ENCODE measurements at regions not wholly inside any gene's neighbourhood (a gene's known extent, or its start where the extent isn't known, plus 50 kb on each side); places are given as distances from the start of the nearest gene placed in this dataset.
A peak's percentile ranks its signal among the peaks of the same experiment; 100 is the strongest.

DNA sequence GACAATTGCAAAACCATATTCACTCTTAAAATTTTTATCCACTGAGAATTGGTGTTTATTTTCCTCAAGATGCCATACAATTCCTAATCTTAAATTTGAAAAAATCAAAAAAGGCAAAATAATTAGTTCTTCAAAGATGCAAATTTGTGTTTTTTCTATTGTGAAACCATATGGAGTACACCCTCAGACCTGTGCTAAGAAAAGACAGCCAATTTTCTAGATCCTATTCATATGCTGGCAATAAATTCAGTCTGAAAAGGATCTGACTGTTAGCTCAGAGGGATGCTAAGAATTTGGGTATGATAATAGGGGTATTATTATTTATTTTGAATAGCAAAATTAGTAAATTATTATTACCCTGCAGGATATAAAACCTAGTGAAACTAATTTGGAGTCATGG is 476.9 kb upstream of the SYT1 start:
- H3K4me2 ChIP-seq (ENCODE audit: low read length), result no peak overlapping the region
- H3K9ac ChIP-seq (ENCODE audit: low read depth, low read length), result no peak overlapping the region
- H3K4me3 ChIP-seq (ENCODE audit: low read length), result no peak overlapping the region
- H3K27me3 ChIP-seq (ENCODE audit: control insufficient read depth, insufficient read depth, low read length), result no peaks in the 10 kb centered on the region
- no peaks in the 10 kb centered on the region for H3K9me3 ChIP-seq (replicated peaks; ENCODE audit: low read length)
- no peaks in the 10 kb centered on the region for H3K36me3 ChIP-seq (ENCODE audit: insufficient read depth, low read length)
- H3K4me1 ChIP-seq (ENCODE audit: control insufficient read depth, insufficient read depth, low read length), result no peaks in the 10 kb centered on the region

DNA sequence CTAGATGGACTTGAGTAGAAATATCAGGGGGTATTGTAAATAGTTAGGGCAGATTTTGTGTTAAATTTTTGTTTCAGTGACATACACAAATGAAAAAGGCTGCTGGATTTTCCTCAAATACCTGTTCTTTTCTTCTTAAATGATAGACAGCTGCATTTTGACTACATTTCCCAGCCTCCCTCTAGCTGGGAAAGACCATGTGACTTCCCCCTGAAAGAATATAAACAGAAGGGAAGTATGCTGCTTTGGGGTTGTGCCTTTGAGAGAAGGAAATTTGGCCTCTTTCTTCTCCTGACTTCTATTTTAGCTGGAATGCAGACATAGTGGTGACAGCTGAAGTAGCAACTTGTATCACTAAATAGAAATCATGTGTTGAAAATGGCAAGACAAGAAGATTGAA is 476.1 kb upstream of the SYT1 start:
- H3K36me3 ChIP-seq (ENCODE audit: insufficient read depth, low read length), result no peaks in the 10 kb centered on the region
- H3K27me3 ChIP-seq (ENCODE audit: control insufficient read depth, insufficient read depth, low read length), result no peaks in the 10 kb centered on the region
- no peak overlapping the region for H3K4me3 ChIP-seq (ENCODE audit: low read length)
- no peak overlapping the region for H3K9ac ChIP-seq (ENCODE audit: low read depth, low read length)
- H3K4me2 ChIP-seq (ENCODE audit: low read length), result no peak overlapping the region
- no peaks in the 10 kb centered on the region for H3K9me3 ChIP-seq (replicated peaks; ENCODE audit: low read length)
- no peaks in the 10 kb centered on the region for H3K4me1 ChIP-seq (ENCODE audit: control insufficient read depth, insufficient read depth, low read length)

DNA sequence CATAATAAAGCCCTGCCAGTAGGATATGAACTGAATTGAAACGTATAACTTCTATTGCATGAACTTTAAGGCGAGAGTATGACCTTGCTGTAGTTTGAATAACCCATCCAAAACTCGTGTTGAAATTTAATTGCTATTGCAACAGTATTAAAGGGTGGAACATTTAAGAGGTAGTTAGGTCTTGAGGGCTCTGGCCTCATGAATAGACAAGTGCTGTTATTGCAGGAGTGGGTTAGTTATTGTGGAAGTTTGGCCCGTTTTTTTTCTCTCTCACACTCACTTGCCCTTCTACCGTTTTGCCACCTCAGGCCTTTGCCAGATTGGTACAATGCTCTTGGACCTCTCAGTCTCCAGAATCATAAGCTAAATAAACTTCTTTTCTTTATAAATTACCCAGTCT is 473.7 kb upstream of the SYT1 start:
- Histone ChIP-seq H3K9ac (ENCODE audit: low read depth, low read length) (no peak overlapping the region), H3K4me3 (ENCODE audit: low read length) (no peak overlapping the region), H3K4me2 (ENCODE audit: low read length) (no peak overlapping the region), H3K9me3 (replicated peaks; ENCODE audit: low read length) (no peaks in the 10 kb centered on the region), H3K4me1 (ENCODE audit: control insufficient read depth, insufficient read depth, low read length) (no peaks in the 10 kb centered on the region), H3K36me3 (ENCODE audit: insufficient read depth, low read length) (no peaks in the 10 kb centered on the region), H3K27me3 (ENCODE audit: control insufficient read depth, insufficient read depth, low read length) (no peaks in the 10 kb centered on the region)

DNA sequence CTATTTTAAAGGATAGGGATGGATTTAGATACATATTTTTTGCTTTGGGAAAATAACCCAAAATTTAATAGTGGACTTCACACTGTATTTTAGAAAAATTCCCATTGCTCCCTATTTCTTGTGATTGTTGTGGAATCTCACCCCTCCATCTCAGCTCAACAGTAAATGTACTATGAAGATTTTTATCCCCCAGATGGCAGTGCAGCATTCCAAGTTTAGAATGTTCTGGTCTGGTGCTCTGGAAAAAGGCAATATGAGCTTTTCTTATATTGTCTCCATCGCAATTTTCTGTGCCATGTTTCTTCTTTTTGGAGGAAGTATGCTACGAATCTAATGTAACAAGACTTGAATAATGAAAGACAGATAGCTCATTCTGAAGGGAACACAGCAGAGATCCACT is 471.7 kb upstream of the SYT1 start:
- Histone ChIP-seq H3K4me2 (ENCODE audit: low read length) (no peak overlapping the region), H3K9me3 (replicated peaks; ENCODE audit: low read length) (no peaks in the 10 kb centered on the region), H3K9ac (ENCODE audit: low read depth, low read length) (no peak overlapping the region), H3K27me3 (ENCODE audit: control insufficient read depth, insufficient read depth, low read length) (no peaks in the 10 kb centered on the region), H3K4me1 (ENCODE audit: control insufficient read depth, insufficient read depth, low read length) (no peaks in the 10 kb centered on the region), H3K36me3 (ENCODE audit: insufficient read depth, low read length) (no peaks in the 10 kb centered on the region), H3K4me3 (ENCODE audit: low read length) (no peak overlapping the region)

DNA sequence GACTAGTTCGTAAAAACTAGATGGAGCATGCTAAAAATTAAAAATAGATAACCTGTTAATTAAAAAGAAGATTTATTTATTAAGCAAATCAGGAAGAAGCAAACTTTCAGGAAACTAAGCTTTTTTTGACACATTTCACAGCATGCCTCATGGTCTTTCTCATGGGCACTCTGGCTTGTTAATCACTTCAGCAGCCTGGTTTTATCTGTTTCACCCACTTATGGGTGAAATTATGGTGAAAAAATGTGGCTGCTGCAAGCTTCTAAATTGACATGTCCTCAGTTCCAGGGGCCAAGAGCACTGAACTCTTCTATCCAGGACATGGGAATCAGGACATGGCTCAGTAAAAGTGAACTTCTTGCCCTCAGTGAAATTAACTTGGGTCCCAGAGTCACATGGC is 468.6 kb upstream of the SYT1 start:
- Histone ChIP-seq H3K9me3 (replicated peaks; ENCODE audit: low read length) (no peaks in the 10 kb centered on the region), H3K4me2 (ENCODE audit: low read length) (no peak overlapping the region), H3K36me3 (ENCODE audit: insufficient read depth, low read length) (no peaks in the 10 kb centered on the region), H3K27me3 (ENCODE audit: control insufficient read depth, insufficient read depth, low read length) (no peaks in the 10 kb centered on the region), H3K9ac (ENCODE audit: low read depth, low read length) (no peak overlapping the region), H3K4me1 (ENCODE audit: control insufficient read depth, insufficient read depth, low read length) (no peaks in the 10 kb centered on the region), H3K4me3 (ENCODE audit: low read length) (no peak overlapping the region)

DNA sequence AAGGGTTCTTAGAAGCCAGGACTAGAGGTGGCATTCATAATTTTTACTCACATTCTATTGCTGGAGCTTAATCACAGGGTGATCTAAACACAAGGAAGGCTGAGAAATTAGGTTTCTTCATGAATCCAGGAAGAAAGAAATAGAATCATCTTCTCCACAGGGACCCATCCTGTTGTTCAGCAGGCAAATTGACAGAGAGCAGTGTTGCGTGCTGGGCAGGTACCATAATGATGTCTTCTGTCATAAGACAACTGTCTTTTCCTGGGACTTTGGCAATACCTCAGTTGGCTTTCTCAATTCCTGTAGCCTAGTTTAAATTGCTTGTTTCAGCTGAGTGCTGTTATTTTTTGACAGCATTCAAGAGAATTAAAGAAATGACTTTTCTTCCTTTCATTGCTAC is 468.0 kb upstream of the SYT1 start:
- Histone ChIP-seq H3K9me3 (replicated peaks; ENCODE audit: low read length) (no peaks in the 10 kb centered on the region), H3K4me3 (ENCODE audit: low read length) (no peak overlapping the region), H3K9ac (ENCODE audit: low read depth, low read length) (no peak overlapping the region), H3K27me3 (ENCODE audit: control insufficient read depth, insufficient read depth, low read length) (no peaks in the 10 kb centered on the region), H3K4me1 (ENCODE audit: control insufficient read depth, insufficient read depth, low read length) (no peaks in the 10 kb centered on the region), H3K36me3 (ENCODE audit: insufficient read depth, low read length) (no peaks in the 10 kb centered on the region), H3K4me2 (ENCODE audit: low read length) (no peak overlapping the region)

DNA sequence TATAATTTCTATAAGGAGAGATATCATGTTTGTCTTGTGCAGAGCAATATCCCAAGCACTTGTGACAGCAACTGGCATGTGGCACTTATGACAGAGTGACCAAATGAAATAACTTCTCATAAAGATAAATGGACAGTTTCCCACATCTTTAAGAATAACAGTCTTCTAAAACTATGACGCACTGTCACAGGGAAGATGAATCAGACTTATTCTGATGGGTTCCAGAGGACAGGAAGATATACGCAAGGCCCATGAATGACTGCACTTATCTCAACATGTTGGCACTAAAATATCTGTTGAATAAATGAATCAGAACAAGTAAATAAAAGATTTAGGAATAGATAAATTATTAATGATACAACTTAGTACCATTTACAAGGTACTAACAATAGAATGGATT is 465.8 kb upstream of the SYT1 start:
- Histone ChIP-seq H3K4me3 (ENCODE audit: low read length) (no peak overlapping the region), H3K4me2 (ENCODE audit: low read length) (no peak overlapping the region), H3K9me3 (replicated peaks; ENCODE audit: low read length) (no peaks in the 10 kb centered on the region), H3K27me3 (ENCODE audit: control insufficient read depth, insufficient read depth, low read length) (no peaks in the 10 kb centered on the region), H3K4me1 (ENCODE audit: control insufficient read depth, insufficient read depth, low read length) (peaks cover 16% of the 10 kb centered on the region), H3K9ac (ENCODE audit: low read depth, low read length) (no peak overlapping the region), H3K36me3 (ENCODE audit: insufficient read depth, low read length) (no peaks in the 10 kb centered on the region)

DNA sequence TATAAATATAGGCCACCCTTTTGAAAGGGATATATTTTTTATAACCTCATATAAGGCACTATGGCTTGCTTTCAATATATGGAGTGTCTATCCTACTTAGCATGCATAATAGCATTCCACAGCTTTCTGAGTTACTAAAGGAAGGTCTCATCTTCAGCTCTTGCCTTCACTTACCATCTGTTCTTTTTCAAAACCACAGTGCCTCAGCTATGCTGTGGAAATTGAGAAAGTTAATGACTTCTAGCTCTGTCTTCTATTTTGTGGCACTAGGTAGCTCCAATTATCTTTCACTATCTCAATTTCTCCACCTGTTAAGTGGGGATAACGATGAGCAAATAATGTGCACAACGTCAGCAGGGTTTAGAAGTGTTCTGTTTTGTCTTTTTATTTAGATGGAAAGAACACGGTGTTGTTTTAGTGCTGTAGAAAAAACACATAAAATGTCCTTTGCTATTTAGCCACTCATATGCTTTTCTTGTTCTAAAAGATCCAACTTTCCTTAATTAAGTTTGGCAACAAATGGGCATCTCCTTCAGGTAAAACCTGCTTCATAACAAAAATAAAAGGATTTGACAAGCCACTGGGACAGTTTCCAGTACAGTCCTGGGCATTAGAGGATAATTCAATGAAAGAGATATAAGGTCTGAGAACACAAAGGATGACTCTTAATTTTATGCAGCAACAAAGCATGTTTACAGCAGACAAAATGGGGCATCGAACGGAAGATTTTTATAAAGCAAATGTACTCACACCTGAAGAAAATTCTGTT is 462.0 kb upstream of the SYT1 start:
- Histone ChIP-seq H3K9me3 (replicated peaks; ENCODE audit: low read length) (no peaks in the 10 kb centered on the region), H3K4me1 (ENCODE audit: control insufficient read depth, insufficient read depth, low read length) (peaks cover 24% of the 10 kb centered on the region)

DNA sequence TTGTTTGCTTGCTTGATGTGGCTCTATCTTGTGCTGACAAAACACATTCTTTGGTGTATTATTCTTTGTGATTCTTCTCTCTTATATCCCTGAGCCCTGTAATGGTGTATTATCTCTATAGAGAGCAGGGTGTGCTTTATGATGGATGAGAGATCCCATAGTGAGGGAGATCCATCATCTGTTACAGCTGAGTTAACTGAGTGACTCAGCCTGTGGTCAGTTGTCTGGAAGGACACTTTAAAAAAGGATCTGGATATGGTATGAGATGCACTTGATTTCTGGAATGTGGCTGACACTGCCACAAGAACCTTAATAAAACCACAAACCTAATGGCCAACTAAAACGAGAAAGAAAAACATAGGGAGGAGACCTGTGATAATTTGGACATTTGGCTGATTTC is 461.4 kb upstream of the SYT1 start:
- Histone ChIP-seq H3K27me3 (ENCODE audit: control insufficient read depth, insufficient read depth, low read length) (no peaks in the 10 kb centered on the region), H3K4me2 (ENCODE audit: low read length) (peak overlapping the region; percentile 18), H3K9ac (ENCODE audit: low read depth, low read length) (no peak overlapping the region), H3K9me3 (replicated peaks; ENCODE audit: low read length) (no peaks in the 10 kb centered on the region), H3K4me3 (ENCODE audit: low read length) (no peak overlapping the region), H3K4me1 (ENCODE audit: control insufficient read depth, insufficient read depth, low read length) (peaks cover 27% of the 10 kb centered on the region), H3K36me3 (ENCODE audit: insufficient read depth, low read length) (no peaks in the 10 kb centered on the region)

More for the DNA sequence above, 462.0 kb upstream of the SYT1 start:
- Histone ChIP-seq H3K4me2 (ENCODE audit: low read length) (no peak overlapping the region), H3K27me3 (ENCODE audit: control insufficient read depth, insufficient read depth, low read length) (no peaks in the 10 kb centered on the region), H3K36me3 (ENCODE audit: insufficient read depth, low read length) (no peaks in the 10 kb centered on the region), H3K4me3 (ENCODE audit: low read length) (no peak overlapping the region), H3K9ac (ENCODE audit: low read depth, low read length) (no peak overlapping the region)

DNA sequence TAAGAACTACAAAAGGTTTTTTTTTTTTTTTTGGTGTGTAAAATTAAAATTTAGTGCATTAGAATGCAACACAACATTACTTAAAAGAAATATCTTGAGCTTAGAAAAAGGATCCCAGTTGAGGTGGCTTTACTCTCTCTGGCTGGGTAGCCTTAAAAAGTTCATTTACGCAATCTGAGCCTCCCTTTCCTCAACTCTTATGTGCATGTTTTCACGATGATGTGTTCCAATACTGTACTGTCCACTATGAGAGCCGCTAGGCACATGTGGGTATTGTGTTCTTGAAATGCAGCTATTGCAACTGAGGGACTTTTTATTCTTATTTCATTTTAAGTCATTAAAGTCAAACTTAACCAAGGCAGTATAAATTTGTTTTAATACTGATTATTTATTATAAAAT is 460.9 kb upstream of the SYT1 start:
- no peaks in the 10 kb centered on the region for H3K9me3 ChIP-seq (replicated peaks; ENCODE audit: low read length)

DNA sequence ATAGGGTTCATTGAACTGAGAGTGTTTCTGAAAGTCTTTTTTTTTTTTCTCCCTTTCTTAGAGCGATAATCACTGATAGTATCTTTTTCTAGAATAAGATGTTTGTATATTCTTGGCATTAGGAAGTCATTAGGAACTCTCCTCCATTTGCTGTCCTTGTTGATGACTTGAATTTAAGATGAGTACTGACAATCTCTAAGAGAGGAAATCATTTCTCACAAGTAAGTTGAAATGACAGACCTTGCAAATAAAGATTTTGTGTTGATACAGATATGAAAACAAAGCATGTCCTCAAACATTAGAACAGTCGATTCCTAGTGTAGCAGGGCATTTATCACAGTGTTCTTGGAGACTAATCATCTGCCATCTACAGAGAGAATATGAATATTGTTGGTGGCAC is 458.4 kb upstream of the SYT1 start:
- Histone ChIP-seq H3K4me2 (ENCODE audit: low read length) (no peak overlapping the region), H3K27me3 (ENCODE audit: control insufficient read depth, insufficient read depth, low read length) (no peaks in the 10 kb centered on the region), H3K9ac (ENCODE audit: low read depth, low read length) (no peak overlapping the region)

More for the DNA sequence above, 460.9 kb upstream of the SYT1 start:
- Histone ChIP-seq H3K9ac (ENCODE audit: low read depth, low read length) (no peak overlapping the region), H3K4me2 (ENCODE audit: low read length) (peak overlapping the region; percentile 18), H3K36me3 (ENCODE audit: insufficient read depth, low read length) (no peaks in the 10 kb centered on the region), H3K27me3 (ENCODE audit: control insufficient read depth, insufficient read depth, low read length) (no peaks in the 10 kb centered on the region), H3K4me1 (ENCODE audit: control insufficient read depth, insufficient read depth, low read length) (peaks cover 27% of the 10 kb centered on the region), H3K4me3 (ENCODE audit: low read length) (no peak overlapping the region)

DNA sequence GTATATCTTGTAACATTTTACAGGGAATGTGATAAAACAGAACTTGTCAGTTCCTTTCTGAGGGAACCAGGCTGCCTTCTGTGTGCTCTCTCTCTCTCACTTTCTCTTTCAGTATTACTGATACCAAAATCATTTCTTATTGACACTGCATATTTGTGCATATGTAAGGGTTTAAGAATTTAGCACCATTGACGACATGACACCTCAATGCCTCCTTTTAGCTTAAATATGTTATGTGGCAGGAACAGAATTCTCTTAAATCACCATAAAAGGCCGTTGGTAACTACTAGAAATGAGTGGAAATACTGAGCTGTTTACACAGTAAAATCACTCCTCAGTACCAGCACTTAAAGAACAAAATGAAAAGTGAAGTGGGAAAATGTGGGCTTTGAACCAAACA is 457.7 kb upstream of the SYT1 start:
- Histone ChIP-seq H3K9me3 (replicated peaks; ENCODE audit: low read length) (no peaks in the 10 kb centered on the region), H3K36me3 (ENCODE audit: insufficient read depth, low read length) (no peaks in the 10 kb centered on the region), H3K9ac (ENCODE audit: low read depth, low read length) (no peak overlapping the region), H3K4me1 (ENCODE audit: control insufficient read depth, insufficient read depth, low read length) (peaks cover 27% of the 10 kb centered on the region), H3K4me2 (ENCODE audit: low read length) (peak overlapping the region; percentile 10), H3K4me3 (ENCODE audit: low read length) (no peak overlapping the region), H3K27me3 (ENCODE audit: control insufficient read depth, insufficient read depth, low read length) (no peaks in the 10 kb centered on the region)

More for the DNA sequence above, 458.4 kb upstream of the SYT1 start:
- no peaks in the 10 kb centered on the region for H3K9me3 ChIP-seq (replicated peaks; ENCODE audit: low read length)
- H3K4me1 ChIP-seq (ENCODE audit: control insufficient read depth, insufficient read depth, low read length), result peaks cover 27% of the 10 kb centered on the region
- H3K4me3 ChIP-seq (ENCODE audit: low read length), result no peak overlapping the region
- H3K36me3 ChIP-seq (ENCODE audit: insufficient read depth, low read length), result no peaks in the 10 kb centered on the region

Data from skeletal muscle satellite cell (primary cell).